Ishikawa (cell line): ENCODE measurements at regions not wholly inside any gene's neighbourhood (a gene's known extent, or its start where the extent isn't known, plus 50 kb on each side); places are given as distances from the start of the nearest gene placed in this dataset.

Experiments
- CEBPB ChIP-seq: IDR thresholded peaks from 2 replicates; pipeline ENCODE4 v1.6.1; 2012
- CREB1 ChIP-seq: IDR thresholded peaks from 2 replicates; pipeline ENCODE4 v1.6.1; 2012; ENCODE audit warnings: low read depth
- EGR1 ChIP-seq: IDR thresholded peaks from 2 replicates; pipeline ENCODE4 v1.6.1; 2012
- EP300 ChIP-seq: IDR thresholded peaks from 2 replicates; pipeline ENCODE4 v1.6.1; 2012; ENCODE audit warnings: borderline replicate concordance
- FOXM1 ChIP-seq: IDR thresholded peaks from 2 replicates; pipeline ENCODE4 v1.6.1; 2012; ENCODE audit warnings: low read depth, borderline replicate concordance
- MAX ChIP-seq: IDR thresholded peaks from 2 replicates; pipeline ENCODE4 v1.6.1; 2012
- NFIC ChIP-seq: IDR thresholded peaks from 2 replicates; pipeline ENCODE4 v1.6.1; 2012
- RAD21 ChIP-seq: IDR thresholded peaks from 2 replicates; pipeline ENCODE4 v1.6.1; 2012; ENCODE audit warnings: low read depth
- REST ChIP-seq: IDR thresholded peaks from 2 replicates; pipeline ENCODE4 v1.6.1; 2012; ENCODE audit warnings: low read depth, mild to moderate bottlenecking
- TAF1 ChIP-seq: IDR thresholded peaks from 2 replicates; pipeline ENCODE4 v1.6.1; 2012; ENCODE audit warnings: low read depth, mild to moderate bottlenecking
- TEAD4 ChIP-seq: IDR thresholded peaks from 2 replicates; pipeline ENCODE4 v1.6.1; 2012
- USF1 ChIP-seq: IDR thresholded peaks from 2 replicates; pipeline ENCODE4 v1.6.1; 2012
- YY1 ChIP-seq: IDR thresholded peaks from 2 replicates; pipeline ENCODE4 v1.6.1; 2012; ENCODE audit warnings: low read depth
- ZBTB7A ChIP-seq: IDR thresholded peaks from 2 replicates; pipeline ENCODE4 v1.6.1; 2012; ENCODE audit warnings: low read depth

- TF ChIP-seq CREB1 (no peak), NFIC (no peak), EP300 (no peak), FOXM1 (no peak)
Measured at GRCh38 chr11:23181022-23181807, 320.9 kb upstream of the CCDC179 start.

- no peak for TF ChIP-seq CREB1
- TF ChIP-seq REST, result no peak
- TF ChIP-seq FOXM1, result no peak
- no peak for TF ChIP-seq TEAD4
- TF ChIP-seq TAF1, result no peak
- no peak for TF ChIP-seq EGR1
- no peak for TF ChIP-seq CEBPB
- no peak for TF ChIP-seq RAD21
- no peak for TF ChIP-seq NFIC
Measured at GRCh38 chr11:23192256-23192655, 332.0 kb upstream of the CCDC179 start.

GRCh38 chr11:23201936-23202522, 341.8 kb upstream of the CCDC179 start:
- no peak for TF ChIP-seq EP300
- TF ChIP-seq EGR1, result no peak

- TF ChIP-seq NFIC (no peak), EGR1 (no peak), REST (no peak), TAF1 (no peak), USF1 (no peak), CEBPB (no peak), EP300 (no peak), CREB1 (no peak), FOXM1 (no peak), MAX (no peak), RAD21 (no peak), ZBTB7A (no peak), YY1 (no peak)
Measured at GRCh38 chr11:23202611-23203010, 342.3 kb upstream of the CCDC179 start.

GRCh38 chr11:23205156-23205871, 345.0 kb upstream of the CCDC179 start:
- TF ChIP-seq FOXM1 (no peak), TAF1 (no peak)

- TF ChIP-seq EGR1 (no peak), REST (no peak), FOXM1 (no peak), ZBTB7A (no peak)
Measured at GRCh38 chr11:23206741-23207336, 346.6 kb upstream of the CCDC179 start.
